ENCODE measurements at regions not wholly inside any gene's neighbourhood (a gene's known extent, or its start where the extent isn't known, plus 50 kb on each side); places are given as distances from the start of the nearest gene placed in this dataset.

GRCh38 chr15:39468331-39468730, 112.5 kb upstream of the THBS1 start:
- Histone ChIP-seq H3K27me3 (ENCODE audit: low read depth, low read length) (no peaks in the 10 kb centered on the region), H3K4me2 (ENCODE audit: low read length) (no peak overlapping the region), H3K4me1 (ENCODE audit: low read length) (no peaks in the 10 kb centered on the region), H3K79me2 (ENCODE audit: low read length) (no peaks in the 10 kb centered on the region), H3K9me3 (ENCODE audit: insufficient read depth, low read length) (0 out of 2 replicates have a peak, but pooled peaks cover 3% of the 10 kb centered on the region), H3K27ac (ENCODE audit: low read length) (no peak overlapping the region), H3K9ac (ENCODE audit: low read length) (no peak overlapping the region), H3K4me3 (ENCODE audit: low read length) (no peak overlapping the region), H4K20me1 (ENCODE audit: insufficient read depth, low read length) (no peaks in the 10 kb centered on the region), H2AFZ (ENCODE audit: low read depth, low read length) (no peak overlapping the region), H3K36me3 (replicated peaks; ENCODE audit: low read depth, low read length) (peaks cover 3% of the 10 kb centered on the region)
- no peak for TF ChIP-seq EZH2phosphoT487 (IDR thresholded peaks at IDR 0.05; ENCODE audit: low read depth)
- TF ChIP-seq CTCF (IDR thresholded peaks at IDR 0.05; ENCODE audit: low read depth, low read length), result no peak

GRCh38 chr15:39468828-39469227, 112.1 kb upstream of the THBS1 start:
- H3K27me3 ChIP-seq (ENCODE audit: low read depth, low read length), result no peaks in the 10 kb centered on the region
- no peak for TF ChIP-seq EZH2phosphoT487 (IDR thresholded peaks at IDR 0.05; ENCODE audit: low read depth)
- TF ChIP-seq CTCF (IDR thresholded peaks at IDR 0.05; ENCODE audit: low read depth, low read length), result no peak
- H3K4me3 ChIP-seq (ENCODE audit: low read length), result no peak overlapping the region
- H2AFZ ChIP-seq (ENCODE audit: low read depth, low read length), result no peak overlapping the region
- peaks cover 3% of the 10 kb centered on the region for H3K36me3 ChIP-seq (replicated peaks; ENCODE audit: low read depth, low read length)
- no peak overlapping the region for H3K4me2 ChIP-seq (ENCODE audit: low read length)
- H4K20me1 ChIP-seq (ENCODE audit: insufficient read depth, low read length), result no peaks in the 10 kb centered on the region
- H3K27ac ChIP-seq (ENCODE audit: low read length), result no peak overlapping the region
- no peaks in the 10 kb centered on the region for H3K4me1 ChIP-seq (ENCODE audit: low read length)
- H3K79me2 ChIP-seq (ENCODE audit: low read length), result no peaks in the 10 kb centered on the region
- H3K9ac ChIP-seq (ENCODE audit: low read length), result no peak overlapping the region
- H3K9me3 ChIP-seq (ENCODE audit: insufficient read depth, low read length), result 0 out of 2 replicates have a peak, but pooled peaks cover 3% of the 10 kb centered on the region

GRCh38 chr15:39471785-39472574, 108.9 kb upstream of the THBS1 start:
- Histone ChIP-seq H3K27ac (ENCODE audit: low read length) (no peak overlapping the region), H3K36me3 (replicated peaks; ENCODE audit: low read depth, low read length) (no peaks in the 10 kb centered on the region), H4K20me1 (ENCODE audit: insufficient read depth, low read length) (no peaks in the 10 kb centered on the region), H3K27me3 (ENCODE audit: low read depth, low read length) (no peaks in the 10 kb centered on the region), H3K4me2 (ENCODE audit: low read length) (no peak overlapping the region), H3K9me3 (ENCODE audit: insufficient read depth, low read length) (no peaks in the 10 kb centered on the region), H3K4me3 (ENCODE audit: low read length) (no peak overlapping the region), H2AFZ (ENCODE audit: low read depth, low read length) (no peak overlapping the region), H3K9ac (ENCODE audit: low read length) (no peak overlapping the region), H3K4me1 (ENCODE audit: low read length) (no peaks in the 10 kb centered on the region), H3K79me2 (ENCODE audit: low read length) (no peaks in the 10 kb centered on the region)
- TF ChIP-seq EZH2phosphoT487 (IDR thresholded peaks at IDR 0.05; ENCODE audit: low read depth), result no peak

- Histone ChIP-seq H3K4me3 (ENCODE audit: low read length) (no peak overlapping the region), H3K9ac (ENCODE audit: low read length) (no peak overlapping the region), H3K4me1 (ENCODE audit: low read length) (no peaks in the 10 kb centered on the region), H3K36me3 (replicated peaks; ENCODE audit: low read depth, low read length) (no peaks in the 10 kb centered on the region), H3K4me2 (ENCODE audit: low read length) (no peak overlapping the region), H3K79me2 (ENCODE audit: low read length) (no peaks in the 10 kb centered on the region), H3K27ac (ENCODE audit: low read length) (no peak overlapping the region), H3K27me3 (ENCODE audit: low read depth, low read length) (no peaks in the 10 kb centered on the region), H2AFZ (ENCODE audit: low read depth, low read length) (no peak overlapping the region), H3K9me3 (ENCODE audit: insufficient read depth, low read length) (no peaks in the 10 kb centered on the region), H4K20me1 (ENCODE audit: insufficient read depth, low read length) (no peaks in the 10 kb centered on the region)
- TF ChIP-seq EZH2phosphoT487 (IDR thresholded peaks at IDR 0.05; ENCODE audit: low read depth) (no peak), CTCF (IDR thresholded peaks at IDR 0.05; ENCODE audit: low read depth, low read length) (no peak)
Observed at GRCh38 chr15:39472621-39473297, 108.1 kb upstream of the THBS1 start.

All from OCI-LY3 (cell line).